K562 (cell line): ENCODE measurements at regions not wholly inside any gene's neighbourhood (a gene's known extent, or its start where the extent isn't known, plus 50 kb on each side); places are given as distances from the start of the nearest gene placed in this dataset.

Source experiments
- NFYB ChIP-seq: IDR thresholded peaks from 2 replicates; pipeline ENCODE4 v1.6.1; 2011; ENCODE audit warnings: mild to moderate bottlenecking, moderate library complexity; ENCODE audit not compliant: insufficient read length; ENCODE audit errors: extremely low read depth
- TF ChIP-seq, protein P1 (sequence below), 3 experiments: IDR thresholded peaks in 2 of 3; conservative IDR thresholded peaks in 1 of 3; 2 replicates each; pipeline ENCODE4 v1.5.1; 2011 to 2012; ENCODE audit warnings: low read length in 3 of 3, mild to moderate bottlenecking in 3 of 3, control low read depth in 2 of 3, improper control_type of control experiment in 1 of 3, inconsistent platforms in 1 of 3, low read depth in 1 of 3, mixed read lengths in 1 of 3, moderate library complexity in 1 of 3; ENCODE audit not compliant: insufficient read depth in 2 of 3
- TF ChIP-seq, protein P2 (sequence below): sonication (generic); formaldehyde crosslinking; IDR thresholded peaks from 2 replicates; pipeline ENCODE4 v1.8.0; 2023; ENCODE audit warnings: missing genetic modification reagents, mild to moderate bottlenecking, borderline replicate concordance

DNA sequence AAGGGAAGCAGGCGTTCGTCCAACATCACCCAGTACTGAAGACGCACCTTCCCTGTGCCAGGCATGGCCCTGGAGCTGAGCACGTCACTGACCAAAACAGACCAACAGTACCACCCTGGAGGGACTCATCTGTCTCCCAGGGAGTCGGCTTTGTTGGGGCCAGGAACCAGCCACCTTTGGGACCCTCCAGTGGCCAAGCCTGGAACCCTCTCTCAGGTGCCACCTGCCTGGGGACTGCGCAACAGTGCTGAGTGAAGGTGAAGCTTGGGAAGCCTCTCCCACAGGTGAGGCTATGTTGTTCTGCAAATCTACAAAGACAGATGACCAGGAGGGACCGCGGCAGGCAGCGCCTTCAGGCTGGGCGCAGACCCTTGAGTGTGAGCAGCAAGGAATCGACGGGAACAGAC lies 91.4 kb upstream of the OTOS start:
- TF ChIP-seq, protein P1, sequence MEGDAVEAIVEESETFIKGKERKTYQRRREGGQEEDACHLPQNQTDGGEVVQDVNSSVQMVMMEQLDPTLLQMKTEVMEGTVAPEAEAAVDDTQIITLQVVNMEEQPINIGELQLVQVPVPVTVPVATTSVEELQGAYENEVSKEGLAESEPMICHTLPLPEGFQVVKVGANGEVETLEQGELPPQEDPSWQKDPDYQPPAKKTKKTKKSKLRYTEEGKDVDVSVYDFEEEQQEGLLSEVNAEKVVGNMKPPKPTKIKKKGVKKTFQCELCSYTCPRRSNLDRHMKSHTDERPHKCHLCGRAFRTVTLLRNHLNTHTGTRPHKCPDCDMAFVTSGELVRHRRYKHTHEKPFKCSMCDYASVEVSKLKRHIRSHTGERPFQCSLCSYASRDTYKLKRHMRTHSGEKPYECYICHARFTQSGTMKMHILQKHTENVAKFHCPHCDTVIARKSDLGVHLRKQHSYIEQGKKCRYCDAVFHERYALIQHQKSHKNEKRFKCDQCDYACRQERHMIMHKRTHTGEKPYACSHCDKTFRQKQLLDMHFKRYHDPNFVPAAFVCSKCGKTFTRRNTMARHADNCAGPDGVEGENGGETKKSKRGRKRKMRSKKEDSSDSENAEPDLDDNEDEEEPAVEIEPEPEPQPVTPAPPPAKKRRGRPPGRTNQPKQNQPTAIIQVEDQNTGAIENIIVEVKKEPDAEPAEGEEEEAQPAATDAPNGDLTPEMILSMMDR (IDR thresholded peaks at IDR 0.05 in 2 of 3, conservative IDR thresholded peaks at IDR 0.05 in 1 of 3; ENCODE audit: insufficient read depth in 2 of 3, low read depth in 1 of 3, low read length in 3 of 3), result no peak
- no peak for TF ChIP-seq NFYB
- TF ChIP-seq, protein P2, sequence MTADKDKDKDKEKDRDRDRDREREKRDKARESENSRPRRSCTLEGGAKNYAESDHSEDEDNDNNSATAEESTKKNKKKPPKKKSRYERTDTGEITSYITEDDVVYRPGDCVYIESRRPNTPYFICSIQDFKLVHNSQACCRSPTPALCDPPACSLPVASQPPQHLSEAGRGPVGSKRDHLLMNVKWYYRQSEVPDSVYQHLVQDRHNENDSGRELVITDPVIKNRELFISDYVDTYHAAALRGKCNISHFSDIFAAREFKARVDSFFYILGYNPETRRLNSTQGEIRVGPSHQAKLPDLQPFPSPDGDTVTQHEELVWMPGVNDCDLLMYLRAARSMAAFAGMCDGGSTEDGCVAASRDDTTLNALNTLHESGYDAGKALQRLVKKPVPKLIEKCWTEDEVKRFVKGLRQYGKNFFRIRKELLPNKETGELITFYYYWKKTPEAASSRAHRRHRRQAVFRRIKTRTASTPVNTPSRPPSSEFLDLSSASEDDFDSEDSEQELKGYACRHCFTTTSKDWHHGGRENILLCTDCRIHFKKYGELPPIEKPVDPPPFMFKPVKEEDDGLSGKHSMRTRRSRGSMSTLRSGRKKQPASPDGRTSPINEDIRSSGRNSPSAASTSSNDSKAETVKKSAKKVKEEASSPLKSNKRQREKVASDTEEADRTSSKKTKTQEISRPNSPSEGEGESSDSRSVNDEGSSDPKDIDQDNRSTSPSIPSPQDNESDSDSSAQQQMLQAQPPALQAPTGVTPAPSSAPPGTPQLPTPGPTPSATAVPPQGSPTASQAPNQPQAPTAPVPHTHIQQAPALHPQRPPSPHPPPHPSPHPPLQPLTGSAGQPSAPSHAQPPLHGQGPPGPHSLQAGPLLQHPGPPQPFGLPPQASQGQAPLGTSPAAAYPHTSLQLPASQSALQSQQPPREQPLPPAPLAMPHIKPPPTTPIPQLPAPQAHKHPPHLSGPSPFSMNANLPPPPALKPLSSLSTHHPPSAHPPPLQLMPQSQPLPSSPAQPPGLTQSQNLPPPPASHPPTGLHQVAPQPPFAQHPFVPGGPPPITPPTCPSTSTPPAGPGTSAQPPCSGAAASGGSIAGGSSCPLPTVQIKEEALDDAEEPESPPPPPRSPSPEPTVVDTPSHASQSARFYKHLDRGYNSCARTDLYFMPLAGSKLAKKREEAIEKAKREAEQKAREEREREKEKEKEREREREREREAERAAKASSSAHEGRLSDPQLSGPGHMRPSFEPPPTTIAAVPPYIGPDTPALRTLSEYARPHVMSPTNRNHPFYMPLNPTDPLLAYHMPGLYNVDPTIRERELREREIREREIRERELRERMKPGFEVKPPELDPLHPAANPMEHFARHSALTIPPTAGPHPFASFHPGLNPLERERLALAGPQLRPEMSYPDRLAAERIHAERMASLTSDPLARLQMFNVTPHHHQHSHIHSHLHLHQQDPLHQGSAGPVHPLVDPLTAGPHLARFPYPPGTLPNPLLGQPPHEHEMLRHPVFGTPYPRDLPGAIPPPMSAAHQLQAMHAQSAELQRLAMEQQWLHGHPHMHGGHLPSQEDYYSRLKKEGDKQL, result no peak
